Trophoblast cell (in vitro differentiated cells and primary cell): ENCODE measurements at regions not wholly inside any gene's neighbourhood (a gene's known extent, or its start where the extent isn't known, plus 50 kb on each side); places are given as distances from the start of the nearest gene placed in this dataset.

ENCODE experiments used
- DNase-seq, 2 donors: peaks; one replicate each; pipeline ENCODE4 v3.0.0-alpha.2; 2016
- H2AFZ ChIP-seq: 2 replicates; pipeline ENCODE4 v1.6.1; 2013; ENCODE audit warnings: low read length, moderate library complexity, mild to moderate bottlenecking; ENCODE audit not compliant: insufficient read depth, poor library complexity
- H2AK5ac ChIP-seq: 2 replicates; pipeline ENCODE4 v1.6.1; 2013; ENCODE audit warnings: mild to moderate bottlenecking, low read length
- H2BK120ac ChIP-seq: 2 replicates; pipeline ENCODE4 v1.6.1; 2013; ENCODE audit warnings: low read length, mild to moderate bottlenecking, moderate library complexity; ENCODE audit not compliant: insufficient read depth, poor library complexity
- H2BK12ac ChIP-seq: 2 replicates; pipeline ENCODE4 v1.6.1; 2013; ENCODE audit warnings: mild to moderate bottlenecking, low read length, moderate library complexity
- H2BK5ac ChIP-seq: 2 replicates; pipeline ENCODE4 v1.6.1; 2013; ENCODE audit warnings: low read length, low read depth, moderate library complexity, mild to moderate bottlenecking; ENCODE audit not compliant: poor library complexity
- H3K14ac ChIP-seq: 2 replicates; pipeline ENCODE4 v1.6.1; 2013; ENCODE audit warnings: mild to moderate bottlenecking, low read length
- H3K18ac ChIP-seq: 2 replicates; pipeline ENCODE4 v1.6.1; 2013; ENCODE audit warnings: mild to moderate bottlenecking, low read length
- H3K23ac ChIP-seq: 2 replicates; pipeline ENCODE4 v1.6.1; 2013; ENCODE audit warnings: low read length
- H3K27ac ChIP-seq: 2 replicates; pipeline ENCODE4 v1.5.1; 2013; ENCODE audit warnings: low read depth, mild to moderate bottlenecking, inconsistent platforms, low read length, moderate library complexity
- H3K27me3 ChIP-seq: 2 replicates; pipeline ENCODE4 v1.6.1; 2013; ENCODE audit warnings: inconsistent platforms, mild to moderate bottlenecking, low read length, moderate library complexity; ENCODE audit not compliant: insufficient read depth
- H3K36me3 ChIP-seq, 2 experiments: 1 replicate in 1 of 2; 2 replicates in 1 of 2; pipeline ENCODE4 v1.6.1; 2013; ENCODE audit warnings: low read length in 2 of 2, mild to moderate bottlenecking in 2 of 2, moderate library complexity in 1 of 2; ENCODE audit not compliant: insufficient read depth in 2 of 2, control insufficient read depth in 1 of 2
- H3K4ac ChIP-seq: 2 replicates; pipeline ENCODE4 v1.6.1; 2013; ENCODE audit warnings: low read depth, mild to moderate bottlenecking, low read length, moderate library complexity
- H3K4me1 ChIP-seq, 2 experiments: 1 replicate in 1 of 2; 2 replicates in 1 of 2; pipeline ENCODE4 v1.6.1; 2013; ENCODE audit warnings: low read length in 2 of 2, mild to moderate bottlenecking in 2 of 2, moderate library complexity in 1 of 2; ENCODE audit not compliant: insufficient read depth in 2 of 2, control insufficient read depth in 1 of 2
- H3K4me2 ChIP-seq: 2 replicates; pipeline ENCODE4 v1.6.1; 2013; ENCODE audit warnings: inconsistent platforms, mild to moderate bottlenecking, low read length, moderate library complexity
- H3K4me3 ChIP-seq: 2 replicates; pipeline ENCODE4 v1.5.1; 2013; ENCODE audit warnings: mild to moderate bottlenecking, low read depth, low read length, inconsistent platforms
- H3K79me1 ChIP-seq: one replicate; pipeline ENCODE4 v1.6.1; 2013; ENCODE audit warnings: low read length
- H3K79me2 ChIP-seq: 2 replicates; pipeline ENCODE4 v1.6.1; 2013; ENCODE audit warnings: low read length, mild to moderate bottlenecking; ENCODE audit not compliant: control insufficient read depth, insufficient read depth, poor library complexity
- H3K9ac ChIP-seq: 2 replicates; pipeline ENCODE4 v1.6.1; 2013; ENCODE audit warnings: mild to moderate bottlenecking, low read length
- H3K9me3 ChIP-seq: 2 replicates; pipeline ENCODE4 v1.6.1; 2013; ENCODE audit warnings: low read depth, mild to moderate bottlenecking, control low read depth, inconsistent platforms, low read length; ENCODE audit not compliant: insufficient read depth
- H4K12ac ChIP-seq: 2 replicates; pipeline ENCODE4 v1.6.1; 2013; ENCODE audit warnings: low read depth, mild to moderate bottlenecking, low read length, moderate library complexity
- H4K8ac ChIP-seq: 2 replicates; pipeline ENCODE4 v1.6.1; 2013; ENCODE audit warnings: low read depth, mild to moderate bottlenecking, low read length, moderate library complexity
- H4K91ac ChIP-seq: one replicate; pipeline ENCODE4 v1.6.1; 2013; ENCODE audit warnings: low read depth, mild to moderate bottlenecking, low read length, moderate library complexity
- WGBS: extraction: QIAGEN DNeasy Blood & Tissue Kit; methylation state at CpG from one replicate; pipeline ENCODE4 v1.1.7; 2013; ENCODE audit warnings: missing lambda C conversion rate; ENCODE audit not compliant: insufficient read length, insufficient coverage; ENCODE audit errors: extremely low coverage; 5-methylcytosine and 5-hydroxymethylcytosine counted together

DNA sequence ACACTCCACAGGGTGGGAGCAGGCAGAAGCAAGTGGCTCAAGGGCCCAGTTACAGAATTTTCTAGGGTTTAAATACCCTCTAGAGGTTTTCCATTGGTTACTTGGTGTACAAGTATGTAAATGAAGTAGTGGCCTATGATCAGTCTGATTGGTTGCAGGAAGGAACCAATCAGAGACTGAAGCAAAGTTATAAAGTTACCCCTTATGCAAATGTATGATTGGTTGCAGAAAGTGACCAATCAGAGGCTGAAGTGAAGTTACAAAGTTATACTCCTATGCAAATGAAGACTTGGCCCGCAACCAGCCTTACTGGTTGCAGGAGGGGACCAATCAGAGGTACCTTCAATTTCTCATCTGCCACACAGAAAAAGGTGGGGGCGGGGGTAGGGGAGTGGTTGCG lies 154.6 kb downstream of the INO80D start:
- no peak overlapping the region for H3K14ac ChIP-seq
- H2BK5ac ChIP-seq = no peak overlapping the region
- DNase-seq = no peak

DNA sequence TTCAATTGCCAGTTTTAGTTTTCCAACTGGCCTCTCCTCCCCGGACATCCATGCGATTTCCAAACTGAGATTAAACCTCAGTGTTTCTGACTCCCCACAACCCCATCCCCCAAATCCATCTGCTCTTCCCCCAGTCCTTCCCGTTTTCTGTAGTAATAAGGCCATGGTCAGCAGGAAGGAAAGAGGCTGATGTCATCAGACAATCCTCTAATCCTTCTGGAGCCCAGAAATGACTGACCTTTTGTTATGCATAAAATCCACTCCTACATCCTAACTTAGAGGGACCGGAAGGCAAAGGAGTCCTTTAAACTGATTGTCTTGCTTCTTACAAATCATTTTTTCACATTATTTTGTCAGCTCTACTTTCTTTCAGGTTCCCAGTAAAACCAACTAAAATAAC lies 155.8 kb downstream of the INO80D start:
- no peak overlapping the region for H3K18ac ChIP-seq
- H2BK5ac ChIP-seq = no peak overlapping the region
- no peak overlapping the region for H3K9ac ChIP-seq
- no peak overlapping the region for H2AFZ ChIP-seq
- DNase-seq = no peak
- H4K12ac ChIP-seq = no peak overlapping the region
- H2AK5ac ChIP-seq = no peak overlapping the region
- H4K8ac ChIP-seq = no peak overlapping the region
- H3K27ac ChIP-seq = no peak overlapping the region
- H3K79me1 ChIP-seq = no peaks in the 10 kb centered on the region
- H2BK12ac ChIP-seq = no peak overlapping the region
- no peak overlapping the region for H3K4me3 ChIP-seq
- no peak overlapping the region for H3K4me2 ChIP-seq
- no peaks in the 10 kb centered on the region for H3K27me3 ChIP-seq
- no peaks in the 10 kb centered on the region for H3K79me2 ChIP-seq
- no peak overlapping the region for H3K14ac ChIP-seq
- H2BK120ac ChIP-seq = no peak overlapping the region
- no peak overlapping the region for H3K23ac ChIP-seq
- no peaks in the 10 kb centered on the region for H3K9me3 ChIP-seq
- no CpG with 5 or more reads among the region's 4 CpGs for WGBS
- no peak overlapping the region for H4K91ac ChIP-seq
- H3K4ac ChIP-seq = no peak overlapping the region
- no peaks in the 10 kb centered on the region for H3K4me1 ChIP-seq
- H3K36me3 ChIP-seq = no peaks in the 10 kb centered on the region

More for the DNA sequence above, 154.6 kb downstream of the INO80D start:
- H3K27me3 ChIP-seq = no peaks in the 10 kb centered on the region
- no peaks in the 10 kb centered on the region for H3K79me2 ChIP-seq
- no peak overlapping the region for H4K91ac ChIP-seq
- H3K4me2 ChIP-seq = no peak overlapping the region
- H3K23ac ChIP-seq = no peak overlapping the region
- H4K12ac ChIP-seq = no peak overlapping the region
- H3K9ac ChIP-seq = no peak overlapping the region
- H4K8ac ChIP-seq = no peak overlapping the region
- H3K4ac ChIP-seq = no peak overlapping the region
- H3K18ac ChIP-seq = no peak overlapping the region
- H3K79me1 ChIP-seq = no peaks in the 10 kb centered on the region
- no peak overlapping the region for H3K27ac ChIP-seq
- H3K4me1 ChIP-seq = no peaks in the 10 kb centered on the region
- no peak overlapping the region for H3K4me3 ChIP-seq
- no peaks in the 10 kb centered on the region for H3K36me3 ChIP-seq
- no peak overlapping the region for H2AFZ ChIP-seq
- H2BK120ac ChIP-seq = no peak overlapping the region
- no peak overlapping the region for H2AK5ac ChIP-seq
- no peak overlapping the region for H2BK12ac ChIP-seq
- WGBS = no CpG with 5 or more reads among the region's 3 CpGs
- no peaks in the 10 kb centered on the region for H3K9me3 ChIP-seq

DNA sequence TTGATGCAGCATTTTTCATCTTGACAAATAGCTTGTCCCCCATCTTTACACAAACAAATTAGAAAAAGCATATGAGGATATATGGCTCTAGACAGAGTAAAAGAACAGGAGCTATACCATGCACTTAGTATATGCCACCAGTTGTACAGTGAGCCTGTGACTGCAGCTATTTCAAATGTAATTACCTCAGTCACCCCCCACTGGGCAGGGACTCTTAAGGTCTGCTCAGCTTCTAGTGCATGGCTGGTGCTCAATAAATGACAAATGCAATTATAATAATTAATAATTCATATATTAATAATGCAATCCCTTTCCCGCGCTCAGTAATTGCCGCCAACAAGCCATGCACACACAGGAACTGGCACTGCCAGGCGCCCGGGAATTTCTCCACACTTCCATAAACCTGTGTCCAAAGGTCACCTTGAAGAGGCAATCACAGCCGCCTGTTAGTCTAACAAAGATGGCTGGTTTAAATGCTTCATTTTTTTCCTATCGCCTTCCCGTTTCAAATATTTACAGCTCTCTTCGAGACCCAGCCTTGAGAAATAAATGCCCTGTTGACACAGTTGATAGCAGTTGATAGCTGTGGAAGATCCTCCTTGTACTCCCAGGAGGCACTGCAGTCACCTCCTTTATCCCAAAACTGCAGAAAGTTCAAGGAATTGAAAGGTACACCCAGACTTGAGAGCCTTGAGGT lies 156.6 kb downstream of the INO80D start:
- Histone ChIP-seq H3K18ac (no peak overlapping the region), H3K4me3 (no peak overlapping the region), H3K9me3 (no peaks in the 10 kb centered on the region), H3K23ac (no peak overlapping the region), H3K79me1 (no peaks in the 10 kb centered on the region), H3K9ac (no peak overlapping the region), H2AK5ac (no peak overlapping the region), H3K4me2 (no peak overlapping the region), H3K4ac (no peak overlapping the region), H3K36me3 (no peaks in the 10 kb centered on the region), H3K27ac (no peak overlapping the region), H2BK5ac (no peak overlapping the region), H4K8ac (no peak overlapping the region), H4K12ac (no peak overlapping the region), H4K91ac (no peak overlapping the region), H3K27me3 (no peaks in the 10 kb centered on the region), H3K14ac (no peak overlapping the region), H2BK12ac (no peak overlapping the region), H2AFZ (no peak overlapping the region), H3K4me1 (no peaks in the 10 kb centered on the region), H3K79me2 (no peaks in the 10 kb centered on the region), H2BK120ac (no peak overlapping the region)
- WGBS = no CpG with 5 or more reads among the region's 9 CpGs
- no peak for DNase-seq

DNA sequence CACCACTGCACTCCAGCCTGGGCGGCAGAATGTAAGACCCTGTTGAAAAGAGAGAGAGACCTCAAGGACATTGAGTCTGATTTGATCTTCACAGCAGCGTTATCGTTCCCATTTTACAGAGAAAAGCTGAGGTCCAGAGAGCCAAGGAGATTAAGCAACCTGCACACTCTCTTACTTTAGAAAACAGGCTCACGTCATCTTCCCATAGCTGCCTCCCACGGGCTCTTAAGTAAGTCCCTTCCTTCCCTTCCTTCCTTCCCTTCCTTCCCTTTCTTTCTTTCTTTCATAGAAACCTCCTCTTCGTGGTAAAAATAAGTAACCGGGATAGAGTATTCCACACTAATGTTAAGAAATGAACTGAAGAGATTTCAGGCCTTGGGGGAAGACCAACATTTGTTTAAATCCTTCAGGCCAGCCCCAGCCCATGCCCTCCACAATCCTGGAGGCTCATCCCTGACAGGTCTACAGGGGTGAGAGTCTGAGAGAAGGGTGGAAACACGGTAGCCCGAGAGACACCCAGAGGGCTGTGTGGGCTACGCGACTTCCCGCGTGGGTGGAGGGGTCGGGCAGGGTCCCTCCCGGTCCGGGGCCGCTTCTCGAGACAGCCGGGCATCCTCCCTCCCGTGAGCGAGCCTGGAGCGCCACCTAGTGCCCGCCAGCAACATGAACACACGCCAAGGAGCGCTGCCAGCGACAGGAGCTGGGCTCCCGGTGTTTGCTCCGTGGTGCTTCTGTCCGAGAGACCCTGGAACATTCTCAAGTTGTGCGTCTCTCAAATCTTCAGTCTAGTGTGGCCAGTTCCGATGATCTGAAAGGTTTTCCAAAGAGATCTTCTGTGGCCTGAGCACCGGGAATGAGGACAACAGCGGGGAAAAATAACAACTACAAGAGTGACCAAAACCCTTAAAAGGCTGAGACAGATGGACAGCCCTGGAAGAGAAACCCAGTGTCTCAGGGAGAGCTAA lies 160.3 kb downstream of the INO80D start:
- Histone ChIP-seq H3K79me2 (no peaks in the 10 kb centered on the region), H3K27me3 (no peaks in the 10 kb centered on the region), H2BK12ac (no peak overlapping the region), H2AFZ (no peak overlapping the region), H3K14ac (no peak overlapping the region), H3K23ac (no peak overlapping the region), H2BK120ac (no peak overlapping the region), H3K4me1 (no peaks in the 10 kb centered on the region), H3K18ac (no peak overlapping the region), H4K12ac (no peak overlapping the region), H3K9ac (no peak overlapping the region), H2AK5ac (no peak overlapping the region), H4K8ac (no peak overlapping the region), H3K4me3 (no peak overlapping the region), H3K79me1 (no peaks in the 10 kb centered on the region), H3K4me2 (peak overlapping the region; percentile 58), H3K4ac (no peak overlapping the region), H3K9me3 (no peaks in the 10 kb centered on the region), H2BK5ac (no peak overlapping the region), H3K36me3 (no peaks in the 10 kb centered on the region), H4K91ac (no peak overlapping the region), H3K27ac (no peak overlapping the region)
- WGBS = no CpG with 5 or more reads among the region's 33 CpGs
- DNase-seq = peak; percentile 42 to 75
